Neural cell (in vitro differentiated cells): ENCODE measurements at regions not wholly inside any gene's neighbourhood (a gene's known extent, or its start where the extent isn't known, plus 50 kb on each side); places are given as distances from the start of the nearest gene placed in this dataset.
"Not testable (repeated sequence)": the region's sequence is repeated elsewhere in the genome, so short reads cannot be mapped to it uniquely, and the experiment has no call there.

Experiments used
- H2AFZ ChIP-seq: fragments of 200-600, 300-800 bp; sonication (generic), shearing (Covaris generic); 2 replicates; pipeline ENCODE4 v1.6.0; 2014; ENCODE audit warnings: low read depth, mild to moderate bottlenecking, antibody characterized with exemption, low read length, moderate library complexity
- H3F3A ChIP-seq: fragments of 200-600 bp; shearing (Covaris generic); 2 replicates; pipeline ENCODE4 v1.6.1; 2016; ENCODE audit warnings: mild to moderate bottlenecking, moderate library complexity, mixed read lengths, antibody characterized with exemption, low read length; ENCODE audit not compliant: insufficient read depth, poor library complexity, severe bottlenecking
- H3K27ac ChIP-seq: fragments of 200-600, 300-800 bp; sonication (generic), shearing (Covaris generic); 2 replicates; pipeline ENCODE4 v1.5.1; 2014; ENCODE audit warnings: mild to moderate bottlenecking, low read length, moderate library complexity
- H3K27me3 ChIP-seq: fragments of 300-800, 200-600 bp; sonication (generic), shearing (Covaris generic); 2 replicates; pipeline ENCODE4 v1.6.0; 2014; ENCODE audit warnings: mild to moderate bottlenecking, low read depth, low read length, moderate library complexity; ENCODE audit not compliant: insufficient read depth
- H3K36me3 ChIP-seq: fragments of 300-800, 200-600 bp; sonication (generic), shearing (Covaris generic); 2 replicates; pipeline ENCODE4 v1.5.1; 2014; ENCODE audit warnings: mild to moderate bottlenecking, antibody characterized with exemption, low read length, moderate library complexity; ENCODE audit not compliant: insufficient read depth
- H3K4me2 ChIP-seq: fragments of 300-800, 200-600 bp; sonication (generic), shearing (Covaris generic); 2 replicates; pipeline ENCODE4 v1.6.0; 2014; ENCODE audit warnings: mild to moderate bottlenecking, low read length
- H3K4me3 ChIP-seq: fragments of 300-800, 200-600 bp; sonication (generic), shearing (Covaris generic); 2 replicates; pipeline ENCODE4 v1.5.1; 2014; ENCODE audit warnings: mild to moderate bottlenecking, low read length, moderate library complexity
- H3K79me2 ChIP-seq: fragments of 200-600 bp; shearing (Covaris generic); replicated peaks from 2 replicates; pipeline ENCODE4 v1.6.0; 2014; ENCODE audit warnings: mild to moderate bottlenecking, low read length, moderate library complexity; ENCODE audit not compliant: insufficient read depth
- H3K9ac ChIP-seq: fragments of 300-800, 200-600 bp; sonication (generic), shearing (Covaris generic); 2 replicates; pipeline ENCODE4 v1.6.1; 2016; ENCODE audit warnings: mild to moderate bottlenecking, low read length, mixed read lengths
- H3K9me2 ChIP-seq: fragments of 200-600 bp; shearing (Covaris generic); 2 replicates; pipeline ENCODE4 v1.6.1; 2016; ENCODE audit warnings: mild to moderate bottlenecking, low read length, mixed read lengths; ENCODE audit not compliant: insufficient read depth
- H3K9me3 ChIP-seq: fragments of 200-600, 300-800 bp; sonication (generic), shearing (Covaris generic); 2 replicates; pipeline ENCODE4 v1.6.1; 2016; ENCODE audit warnings: mild to moderate bottlenecking, mixed run types, low read length, moderate library complexity, mixed read lengths
- H4K20me1 ChIP-seq: fragments of 200-600 bp; shearing (Covaris generic); 2 replicates; pipeline ENCODE4 v1.6.1; 2016; ENCODE audit warnings: mild to moderate bottlenecking, mixed run types; ENCODE audit not compliant: insufficient read depth
- CTCF ChIP-seq: fragments of 450-650 bp; IDR thresholded peaks from 2 replicates; pipeline ENCODE4 v1.5.1; 2014; ENCODE audit warnings: antibody characterized with exemption, mild to moderate bottlenecking, moderate library complexity; ENCODE audit not compliant: poor library complexity, severe bottlenecking
- EP300 ChIP-seq: fragments of 450-650 bp; conservative IDR thresholded peaks from 2 replicates; pipeline ENCODE4 v1.6.1; 2014; ENCODE audit warnings: antibody characterized with exemption, mild to moderate bottlenecking, moderate library complexity; ENCODE audit not compliant: poor library complexity, severe bottlenecking
- EZH2 ChIP-seq: fragments of 200-600, 300-800 bp; shearing (Covaris generic), sonication (generic); IDR thresholded peaks from 2 replicates; pipeline ENCODE4 v1.6.1; 2014; ENCODE audit warnings: antibody characterized with exemption, low read length, borderline replicate concordance, mild to moderate bottlenecking; ENCODE audit not compliant: insufficient read depth, poor library complexity, severe bottlenecking
- MXI1 ChIP-seq: fragments of 450-650 bp; conservative IDR thresholded peaks from 2 replicates; pipeline ENCODE4 v1.6.1; 2014; ENCODE audit warnings: antibody characterized with exemption, mild to moderate bottlenecking; ENCODE audit not compliant: poor library complexity, severe bottlenecking
- REST ChIP-seq: IDR thresholded peaks from 2 replicates; pipeline ENCODE4 v1.6.1; 2012; ENCODE audit warnings: borderline replicate concordance
- TAF1 ChIP-seq: IDR thresholded peaks from 2 replicates; pipeline ENCODE4 v1.6.1; 2012; ENCODE audit warnings: low read depth

DNA sequence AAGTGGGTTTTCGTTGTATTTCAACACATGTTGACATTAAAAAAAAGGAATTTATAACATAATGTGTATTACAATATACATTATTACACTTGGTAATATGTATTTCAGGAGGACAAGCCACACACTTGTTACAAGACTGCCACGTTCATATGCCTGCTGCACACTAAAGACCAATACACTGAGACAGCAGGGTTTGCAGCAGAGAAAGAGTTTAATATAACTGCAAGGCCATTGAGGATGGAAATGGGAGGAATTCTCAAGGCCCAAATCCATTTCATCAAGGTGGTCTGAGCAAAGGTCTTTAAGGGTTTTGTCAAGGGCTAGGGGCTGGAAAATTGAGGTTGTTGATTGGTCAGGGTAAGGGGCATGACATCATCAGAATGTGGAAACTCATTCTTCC lies 1017.8 kb upstream of the CDH10 start:
- no peak overlapping the region for H3K4me3 ChIP-seq
- no peaks in the 10 kb centered on the region for H3K27me3 ChIP-seq
- no peaks in the 10 kb centered on the region for H3K36me3 ChIP-seq
- H3K9me3 ChIP-seq: no peaks in the 10 kb centered on the region
- H3K9ac ChIP-seq: no peak overlapping the region
- TF ChIP-seq CTCF (no peak), EZH2 (no peak), MXI1 (no peak), TAF1 (no peak), EP300 (no peak)
- no peaks in the 10 kb centered on the region for H3F3A ChIP-seq
- no peaks in the 10 kb centered on the region for H4K20me1 ChIP-seq
- no peaks in the 10 kb centered on the region for H3K9me2 ChIP-seq
- H3K4me2 ChIP-seq: no peak overlapping the region
- H2AFZ ChIP-seq: no peak overlapping the region
- H3K27ac ChIP-seq: no peak overlapping the region
- no peaks in the 10 kb centered on the region for H3K79me2 ChIP-seq

- H2AFZ ChIP-seq, H3K4me2 ChIP-seq, H4K20me1 ChIP-seq, H3K9me3 ChIP-seq, H3K9me2 ChIP-seq, H3K79me2 ChIP-seq, H3K27ac ChIP-seq, H3F3A ChIP-seq, H3K9ac ChIP-seq, H3K36me3 ChIP-seq, H3K27me3 ChIP-seq, H3K4me3 ChIP-seq: not testable (repeated sequence)
These were observed 1005.5 kb upstream of the CDH10 start for GRCh38 chr5:25650316-25650715.

DNA sequence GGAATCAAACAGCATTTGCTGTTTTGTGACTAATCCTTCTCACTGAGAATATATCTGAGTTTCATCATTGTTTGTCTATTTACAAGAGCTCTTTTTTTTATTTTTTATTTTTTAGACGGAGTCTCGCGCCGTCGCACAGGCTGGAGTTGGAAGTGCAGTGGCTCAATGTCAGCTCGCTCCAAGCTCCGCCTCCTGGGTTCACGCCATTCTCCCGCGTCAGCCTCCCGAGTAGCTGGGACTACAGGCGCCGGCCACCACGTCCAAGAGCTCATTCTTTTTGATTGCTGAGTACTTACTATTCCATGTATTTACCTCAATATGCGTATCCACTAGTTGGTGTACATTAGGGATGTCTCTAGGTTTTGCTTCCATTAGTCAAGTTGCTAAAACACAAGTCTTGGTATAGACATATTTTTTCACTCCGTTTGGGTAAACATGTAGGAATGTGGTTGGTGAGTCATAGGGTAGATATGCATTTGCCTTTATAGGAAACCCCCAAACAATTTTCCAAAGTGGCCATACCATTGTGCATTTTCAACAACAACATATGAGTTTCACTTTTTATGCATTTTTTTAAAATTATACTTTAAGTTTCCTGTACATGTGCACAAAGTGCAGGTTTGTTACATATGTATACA lies 1005.0 kb upstream of the CDH10 start:
- Histone ChIP-seq H3K27me3 (no peaks in the 10 kb centered on the region), H3K36me3 (no peaks in the 10 kb centered on the region), H3K9me2 (no peaks in the 10 kb centered on the region), H3K4me3 (no peak overlapping the region), H4K20me1 (no peaks in the 10 kb centered on the region), H3K27ac (no peak overlapping the region), H3F3A (no peaks in the 10 kb centered on the region), H2AFZ (no peak overlapping the region), H3K79me2 (no peaks in the 10 kb centered on the region), H3K9me3 (no peaks in the 10 kb centered on the region), H3K9ac (no peak overlapping the region), H3K4me2 (no peak overlapping the region)
- no peak for TF ChIP-seq REST
